HG02981 (cell line): ENCODE measurements at regions not wholly inside any gene's neighbourhood (a gene's known extent, or its start where the extent isn't known, plus 50 kb on each side); places are given as distances from the start of the nearest gene placed in this dataset.
"Not testable (repeated sequence)": the region's sequence is repeated elsewhere in the genome, so short reads cannot be mapped to it uniquely, and the experiment has no call there.

Source experiments
- ATAC-seq: cut with Tn5 transposase; IDR thresholded peaks from one replicate; pipeline ENCODE4 v1.9.1; 2021; ENCODE audit warnings: mild to moderate bottlenecking, moderate library complexity; ENCODE audit not compliant: unreplicated experiment

DNA sequence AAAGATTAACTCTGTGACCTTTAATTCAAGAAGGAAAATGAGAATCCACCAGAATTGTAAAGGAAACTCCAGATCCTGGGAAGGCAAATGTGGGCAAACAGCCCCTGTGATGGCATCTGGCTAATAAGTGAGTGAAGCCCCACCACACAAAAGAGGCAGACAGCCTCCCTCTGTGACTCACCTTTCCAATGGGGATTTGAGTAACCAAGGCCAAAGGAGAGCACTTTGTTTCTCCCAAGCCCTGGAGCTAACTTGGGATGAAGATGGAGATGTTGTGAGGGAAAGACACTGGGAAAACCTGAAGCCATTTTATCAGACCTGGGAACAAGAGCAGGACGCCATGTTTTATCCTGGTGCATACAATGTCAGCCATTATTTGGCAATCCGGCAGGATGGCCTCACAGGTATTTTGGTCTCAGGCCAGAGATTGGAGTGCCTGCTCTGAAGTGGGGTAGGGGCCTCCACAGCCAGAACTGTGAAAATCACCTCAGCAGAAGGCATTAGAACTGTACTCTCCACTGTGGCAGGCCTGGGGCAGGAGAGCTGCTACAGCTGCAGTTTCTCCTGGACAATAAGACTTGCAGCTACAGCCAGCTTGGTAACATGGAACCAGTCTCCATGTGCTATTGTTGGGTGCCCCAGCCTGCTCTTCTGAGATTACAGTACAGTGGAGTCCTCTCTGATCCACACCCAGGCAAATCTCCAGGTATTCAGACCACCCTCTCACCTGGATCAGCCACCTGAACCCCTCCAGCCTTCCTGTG is 96.6 kb upstream of the PCED1B start:
- no peak for ATAC-seq

DNA sequence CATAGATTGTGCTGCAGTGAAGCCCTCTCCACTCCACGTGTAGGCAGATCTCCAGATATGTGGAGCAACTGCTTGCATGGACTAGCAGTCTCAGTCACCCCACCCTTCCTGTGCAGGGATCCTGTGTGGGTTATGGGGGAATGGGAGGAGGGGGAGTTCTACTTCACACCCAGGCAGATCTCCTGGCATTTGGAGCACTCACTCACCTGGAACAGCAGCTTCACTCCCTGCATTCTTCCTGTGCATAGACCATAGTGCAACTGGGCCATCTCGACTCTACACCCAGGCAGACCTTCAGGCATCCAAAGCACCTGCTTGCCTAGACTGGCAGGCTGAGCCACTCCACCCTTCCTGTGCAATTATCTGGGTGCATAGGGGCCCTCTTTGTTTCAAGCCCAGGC is 96.0 kb upstream of the PCED1B start:
- ATAC-seq = no peak

DNA sequence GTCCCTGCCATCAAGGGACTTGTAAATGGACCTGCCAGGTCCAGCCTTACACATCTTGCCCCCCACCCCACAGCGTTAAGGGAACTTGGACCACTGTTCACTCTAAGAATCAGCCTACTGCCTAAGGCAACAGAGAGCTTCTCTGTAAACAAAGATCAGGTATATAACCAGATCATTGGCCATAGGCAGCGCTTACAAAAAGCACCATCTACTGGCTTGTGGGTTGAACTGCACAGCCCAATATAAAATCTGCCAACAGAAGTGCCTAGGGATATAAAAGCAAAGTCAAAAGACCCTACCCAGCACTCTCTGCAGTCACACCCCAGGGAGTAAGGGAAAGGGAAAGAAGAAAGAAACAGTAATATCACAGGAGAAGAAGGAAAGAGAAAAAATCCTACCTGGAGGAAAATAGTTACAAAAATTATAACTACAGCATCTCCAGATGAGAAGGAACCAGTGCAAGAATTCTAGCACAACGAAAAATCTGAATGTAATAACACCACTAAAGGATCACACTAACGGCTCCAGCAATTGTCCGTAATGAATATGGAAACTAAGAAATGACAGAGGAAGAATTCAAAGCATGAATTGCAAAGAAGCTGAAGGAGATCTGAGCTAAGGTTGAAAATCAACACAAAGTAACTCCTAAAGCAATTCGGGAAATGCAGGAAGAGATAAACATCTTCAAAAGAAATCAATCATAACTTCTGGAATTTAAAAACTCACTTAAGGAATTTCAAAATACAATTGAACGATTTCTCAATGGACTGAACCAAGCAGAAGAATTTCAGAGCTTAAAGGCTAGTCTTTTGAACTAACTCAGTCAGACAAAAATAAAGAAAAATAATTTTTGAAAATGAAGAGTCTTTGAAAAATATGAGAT is 95.2 kb upstream of the PCED1B start:
- no peak for ATAC-seq

DNA sequence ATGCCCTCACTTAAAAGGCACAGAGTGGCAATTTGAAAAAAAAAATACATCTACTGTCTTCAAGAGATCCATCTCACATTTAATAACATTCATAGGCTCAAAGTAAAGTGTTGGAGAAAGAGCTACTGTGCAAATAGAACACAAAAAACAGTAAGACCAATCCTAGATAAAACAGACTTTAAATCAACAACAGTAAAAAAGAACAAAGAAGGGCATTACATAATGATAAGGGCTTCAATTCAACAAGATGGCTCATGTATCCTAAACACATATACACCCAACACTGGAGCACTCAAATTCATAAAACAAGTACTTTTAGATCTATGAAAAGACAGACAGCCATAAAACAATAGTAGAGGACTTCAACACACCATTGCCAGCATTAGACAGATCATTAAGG is 93.6 kb upstream of the PCED1B start:
- ATAC-seq = no peak

DNA sequence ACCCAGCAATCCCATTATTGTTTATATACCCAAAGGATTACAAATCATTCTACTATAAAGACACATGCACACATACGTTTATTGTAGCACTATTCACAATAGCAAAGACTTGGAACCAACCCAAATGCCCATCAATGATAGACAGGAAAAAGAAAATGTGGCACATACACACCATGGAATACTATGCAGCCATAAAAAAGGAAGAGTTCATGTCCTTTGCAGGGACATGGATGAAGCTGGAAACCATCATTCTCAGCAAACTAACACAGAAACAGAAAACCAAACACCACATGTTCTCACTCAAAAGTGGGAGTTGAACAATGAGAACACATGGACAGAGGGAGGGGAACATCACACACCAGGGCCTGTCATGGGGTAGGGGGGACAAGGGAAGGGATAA is 91.3 kb upstream of the PCED1B start:
- not testable (repeated sequence) for ATAC-seq

DNA sequence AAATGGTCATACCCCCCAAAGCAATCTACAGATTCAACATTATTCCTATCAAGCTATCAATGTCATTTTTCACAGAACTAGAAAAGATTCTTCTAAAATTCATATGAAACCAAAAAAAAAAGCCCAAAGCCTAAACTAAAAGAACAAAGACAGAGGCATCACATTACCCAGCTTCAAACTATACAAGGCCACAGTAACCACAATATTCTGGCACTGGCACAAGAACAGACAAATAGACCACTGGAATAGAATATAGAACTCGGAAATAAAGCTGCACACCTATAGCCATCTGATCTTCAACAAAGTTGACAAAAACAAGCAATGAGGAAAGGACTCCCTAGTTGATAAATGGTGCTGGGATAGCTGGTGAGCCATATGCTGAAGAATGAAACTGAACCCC is 89.2 kb upstream of the PCED1B start:
- ATAC-seq = no peak

- ATAC-seq = not testable (repeated sequence)
These were observed 87.4 kb upstream of the PCED1B start for GRCh38 chr12:46992051-46992450.

- ATAC-seq = no peak
These were observed 80.5 kb upstream of the PCED1B start for GRCh38 chr12:46998811-46999368.

- ATAC-seq = no peak
These were observed 74.8 kb upstream of the PCED1B start for GRCh38 chr12:47004634-47005033.

DNA sequence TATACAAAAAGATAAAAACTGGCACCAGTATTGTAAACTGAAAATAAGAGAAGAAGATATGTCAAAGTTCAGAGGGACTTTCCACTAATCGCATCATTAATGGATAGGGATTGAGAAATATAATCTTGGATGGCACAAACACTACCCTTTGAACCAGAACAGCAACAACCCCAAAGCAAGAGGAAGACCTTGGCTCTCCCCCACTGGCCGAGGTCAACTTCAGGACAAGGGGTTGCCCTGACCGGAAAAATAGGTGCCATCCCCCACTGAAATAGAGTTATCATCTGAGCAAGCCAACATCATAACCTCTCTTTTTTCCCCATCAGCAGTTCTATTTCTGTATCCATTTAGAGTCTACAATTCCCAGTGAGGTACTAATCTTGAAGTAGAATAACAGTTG is 72.4 kb upstream of the PCED1B start:
- ATAC-seq = no peak

- no peak for ATAC-seq
These were observed 66.9 kb upstream of the PCED1B start for GRCh38 chr12:47012552-47012951.

DNA sequence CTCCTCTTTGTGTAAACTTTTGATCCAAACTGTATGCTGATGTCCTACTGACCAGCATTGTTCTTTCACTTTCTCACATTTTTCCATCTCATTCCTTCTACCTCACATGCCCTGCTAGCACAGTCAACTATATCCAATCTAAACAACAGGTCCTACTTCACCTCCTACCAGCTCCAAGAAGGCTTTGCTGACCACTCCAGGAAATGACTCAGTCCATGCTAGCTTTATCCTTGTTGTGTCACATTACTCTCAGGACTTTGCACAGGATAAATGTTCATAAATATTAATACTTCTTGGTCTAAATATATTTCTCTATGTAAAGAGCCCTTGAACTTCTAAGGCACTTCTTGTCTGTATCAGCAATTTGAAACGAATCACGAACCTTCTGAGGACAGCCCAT is 64.9 kb upstream of the PCED1B start:
- ATAC-seq = no peak

GRCh38 chr12:47015381-47015780 is 64.0 kb upstream of the PCED1B start:
- no peak for ATAC-seq

- no peak for ATAC-seq
These were observed 62.2 kb upstream of the PCED1B start for GRCh38 chr12:47017041-47017713.

GRCh38 chr12:47017901-47018475 is 61.4 kb upstream of the PCED1B start:
- no peak for ATAC-seq

GRCh38 chr12:47020211-47020821 is 59.1 kb upstream of the PCED1B start:
- ATAC-seq = no peak

GRCh38 chr12:47021298-47021697 is 58.1 kb upstream of the PCED1B start:
- no peak for ATAC-seq

DNA sequence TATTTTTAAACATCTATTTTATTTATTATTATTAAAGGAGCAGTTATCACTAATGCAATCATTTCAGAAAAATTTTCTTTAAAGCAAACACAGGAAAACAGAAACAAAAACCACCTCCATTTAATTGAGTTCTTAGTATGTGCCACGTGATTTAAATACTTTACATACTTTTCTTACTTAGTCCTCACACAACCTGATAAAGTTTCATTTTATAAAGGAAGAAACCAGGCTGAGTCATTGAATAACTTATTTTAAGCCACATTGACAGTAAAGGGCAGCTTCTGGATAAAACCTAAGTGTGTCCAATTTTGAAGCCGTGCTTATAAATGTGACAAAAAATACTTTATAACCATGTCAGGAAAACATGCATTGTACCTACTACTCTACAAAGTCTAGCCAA is 57.1 kb upstream of the PCED1B start:
- no peak for ATAC-seq

GRCh38 chr12:47023311-47023710 is 56.1 kb upstream of the PCED1B start:
- ATAC-seq = no peak

DNA sequence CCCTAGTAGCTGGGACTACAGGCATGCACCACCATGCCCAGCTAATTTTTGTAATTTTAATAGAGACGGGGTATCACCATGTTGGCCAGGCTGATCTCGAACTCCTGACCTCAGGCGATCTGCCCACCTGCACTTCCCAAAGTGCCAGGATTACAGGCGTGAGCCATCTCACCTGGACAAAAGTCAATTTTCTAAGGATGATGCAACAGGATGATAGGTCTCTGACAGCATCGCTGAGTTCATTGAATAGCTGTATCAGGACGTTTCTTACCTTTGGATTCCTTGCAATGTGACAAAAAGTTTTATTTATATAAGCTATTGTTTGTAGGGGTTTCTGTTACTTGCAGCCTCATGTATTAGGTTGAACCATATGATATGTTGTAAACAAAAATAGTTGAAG is 55.5 kb upstream of the PCED1B start:
- no peak for ATAC-seq

GRCh38 chr12:47024463-47024862 is 55.0 kb upstream of the PCED1B start:
- no peak for ATAC-seq
